Neuronal stem cell (in vitro differentiated cells): ENCODE measurements at regions not wholly inside any gene's neighbourhood (a gene's known extent, or its start where the extent isn't known, plus 50 kb on each side); places are given as distances from the start of the nearest gene placed in this dataset.

Experiments used
- DNase-seq: peaks from one replicate; pipeline ENCODE4 v3.0.0-alpha.2; 2013; ENCODE audit warnings: low spot score
- H2AFZ ChIP-seq: one replicate; pipeline ENCODE4 v1.6.1; 2013; ENCODE audit warnings: mild to moderate bottlenecking, low read length, inconsistent platforms
- H2AK5ac ChIP-seq: 2 replicates; pipeline ENCODE4 v1.6.1; 2013; ENCODE audit warnings: low read depth, mild to moderate bottlenecking, inconsistent platforms, low read length, moderate library complexity, mixed read lengths
- H2BK120ac ChIP-seq: 2 replicates; pipeline ENCODE4 v1.6.1; 2013; ENCODE audit warnings: low read depth, mild to moderate bottlenecking, inconsistent platforms, low read length, moderate library complexity, mixed read lengths
- H2BK12ac ChIP-seq: one replicate; pipeline ENCODE4 v1.6.1; 2013; ENCODE audit warnings: low read length, inconsistent platforms
- H2BK15ac ChIP-seq: 2 replicates; pipeline ENCODE4 v1.6.1; 2013; ENCODE audit warnings: mild to moderate bottlenecking, low read length, inconsistent platforms, mixed read lengths
- H2BK5ac ChIP-seq: one replicate; pipeline ENCODE4 v1.6.1; 2013; ENCODE audit warnings: inconsistent platforms, mild to moderate bottlenecking, low read length, moderate library complexity
- H3K14ac ChIP-seq: one replicate; pipeline ENCODE4 v1.6.1; 2013; ENCODE audit warnings: low read length, inconsistent platforms
- H3K18ac ChIP-seq: 2 replicates; pipeline ENCODE4 v1.6.1; 2013; ENCODE audit warnings: low read length, inconsistent platforms
- H3K23ac ChIP-seq: 2 replicates; pipeline ENCODE4 v1.6.1; 2013; ENCODE audit warnings: low read depth, mild to moderate bottlenecking, mixed read lengths, low read length, inconsistent platforms; ENCODE audit not compliant: poor library complexity
- H3K27ac ChIP-seq: replicated peaks from 3 replicates; pipeline ENCODE4 v1.5.1; 2013; ENCODE audit warnings: low read length, inconsistent platforms
- H3K27me3 ChIP-seq, 3 experiments: 2 replicates each; pipeline ENCODE4 v1.6.1; 2013; ENCODE audit warnings: low read length in 3 of 3, mild to moderate bottlenecking in 2 of 3, inconsistent platforms in 1 of 3, low read depth in 1 of 3, mixed read lengths in 1 of 3, moderate library complexity in 1 of 3; ENCODE audit not compliant: control insufficient read depth in 3 of 3, insufficient read depth in 3 of 3
- H3K36me3 ChIP-seq, 2 donors: replicated peaks in 1 of 2; 2 replicates each; pipeline ENCODE4 v1.6.1; 2013; ENCODE audit warnings: low read length in 2 of 2; ENCODE audit not compliant: control insufficient read depth in 2 of 2, insufficient read depth in 2 of 2
- H3K4ac ChIP-seq: 2 replicates; pipeline ENCODE4 v1.6.1; 2013; ENCODE audit warnings: inconsistent platforms, mild to moderate bottlenecking, low read length, moderate library complexity
- H3K4me1 ChIP-seq, 2 donors: 1 replicate in 1 of 2; 2 replicates in 1 of 2; pipeline ENCODE4 v1.6.1; 2013; ENCODE audit warnings: low read length in 2 of 2, low read depth in 1 of 2; ENCODE audit not compliant: control insufficient read depth in 2 of 2, insufficient read depth in 1 of 2
- H3K4me2 ChIP-seq: one replicate; pipeline ENCODE4 v1.6.1; 2013; ENCODE audit warnings: mild to moderate bottlenecking, low read length, inconsistent platforms; ENCODE audit not compliant: insufficient read depth, poor library complexity, severe bottlenecking
- H3K4me3 ChIP-seq, 2 donors: 2 replicates each; pipeline ENCODE4 v1.5.1; 2013; ENCODE audit warnings: low read length in 2 of 2, mild to moderate bottlenecking in 2 of 2, inconsistent platforms in 1 of 2, moderate library complexity in 1 of 2
- H3K79me1 ChIP-seq: one replicate; pipeline ENCODE4 v1.6.1; 2013; ENCODE audit warnings: low read depth, mild to moderate bottlenecking, inconsistent platforms, low read length, moderate library complexity
- H3K9ac ChIP-seq: one replicate; pipeline ENCODE4 v1.6.1; 2013; ENCODE audit warnings: mild to moderate bottlenecking, low read depth, low read length, inconsistent platforms; ENCODE audit not compliant: poor library complexity
- H3K9me3 ChIP-seq, 2 donors: replicated peaks in 1 of 2; 2 replicates each; pipeline versions ENCODE3 to v1.6.1; 2013; ENCODE audit warnings: low read length in 2 of 2, mild to moderate bottlenecking in 2 of 2, inconsistent platforms in 1 of 2, low read depth in 1 of 2, mixed read lengths in 1 of 2, moderate library complexity in 1 of 2; ENCODE audit not compliant: control insufficient read depth in 2 of 2, insufficient read depth in 1 of 2
- H4K8ac ChIP-seq: one replicate; pipeline ENCODE4 v1.6.1; 2013; ENCODE audit warnings: low read depth, mild to moderate bottlenecking, inconsistent platforms, low read length, moderate library complexity
- H4K91ac ChIP-seq: one replicate; pipeline ENCODE4 v1.6.1; 2013; ENCODE audit warnings: low read length, low read depth, mild to moderate bottlenecking, inconsistent platforms; ENCODE audit not compliant: poor library complexity
- WGBS, 2 donors: extraction: QIAGEN DNeasy Blood & Tissue Kit; methylation state at CpG; one replicate each; pipeline ENCODE4 v1.1.7; 2013; ENCODE audit warnings: missing lambda C conversion rate in 2 of 2, mixed read lengths in 1 of 2; ENCODE audit not compliant: insufficient read length in 2 of 2, insufficient replicate concordance in 1 of 2; ENCODE audit errors: extremely low coverage in 2 of 2; 5-methylcytosine and 5-hydroxymethylcytosine counted together

- no peak overlapping the region for H2BK5ac ChIP-seq
- H3K14ac ChIP-seq, result peak overlapping the region; percentile 57
- no peak for DNase-seq
- no peak overlapping the region for H2BK12ac ChIP-seq
- H3K4me1 ChIP-seq, result peaks cover 0 to 4% of the 10 kb centered on the region in 2 donors
- no peaks in the 10 kb centered on the region for H3K9me3 ChIP-seq
- WGBS, 2 donors, result no CpG with 5 or more reads among the region's 8 CpGs
- no peak overlapping the region for H3K9ac ChIP-seq
- H2BK15ac ChIP-seq, result no peak overlapping the region
- peaks cover 0 to 24% (median 14%) of the 10 kb centered on the region in 3 experiments for H3K27me3 ChIP-seq
- H2AFZ ChIP-seq, result no peak overlapping the region
- no peak overlapping the region for H3K4me3 ChIP-seq
- H4K8ac ChIP-seq, result no peak overlapping the region
- no peak overlapping the region for H2AK5ac ChIP-seq
- H3K79me1 ChIP-seq, result no peaks in the 10 kb centered on the region
- no peak overlapping the region for H4K91ac ChIP-seq
- no peak overlapping the region for H3K4me2 ChIP-seq
- no peak overlapping the region for H3K23ac ChIP-seq
- no peak overlapping the region for H2BK120ac ChIP-seq
- H3K27ac ChIP-seq, result no peak overlapping the region
- H3K36me3 ChIP-seq, result no peaks in the 10 kb centered on the region
- H3K4ac ChIP-seq, result no peak overlapping the region
- peak overlapping the region; percentile 42 for H3K18ac ChIP-seq
These were observed 138.5 kb upstream of the RET start for GRCh38 chr10:42938351-42938750.

GRCh38 chr10:42939237-42939636 is 137.6 kb upstream of the RET start:
- DNase-seq, result no peak
- Histone ChIP-seq H2BK120ac (no peak overlapping the region), H3K4ac (no peak overlapping the region), H2BK15ac (no peak overlapping the region), H2BK5ac (no peak overlapping the region), H3K14ac (no peak overlapping the region), H3K9ac (no peak overlapping the region), H3K36me3 (no peaks in the 10 kb centered on the region), H4K91ac (no peak overlapping the region), H3K18ac (no peak overlapping the region), H3K4me1 (peaks cover 0 to 2% of the 10 kb centered on the region in 2 donors), H3K4me3 (no peak overlapping the region), H3K27me3 (peaks cover 0 to 15% (median 5%) of the 10 kb centered on the region in 3 experiments), H3K9me3 (no peaks in the 10 kb centered on the region), H3K23ac (no peak overlapping the region), H4K8ac (no peak overlapping the region), H3K79me1 (no peaks in the 10 kb centered on the region), H3K27ac (no peak overlapping the region), H3K4me2 (no peak overlapping the region), H2AFZ (no peak overlapping the region), H2AK5ac (no peak overlapping the region), H2BK12ac (no peak overlapping the region)
- WGBS, 2 donors, result no CpG with 5 or more reads among the region's 11 CpGs

- H4K8ac ChIP-seq, result no peak overlapping the region
- DNase-seq, result no peak
- no CpG with 5 or more reads among the region's 15 CpGs for WGBS, 2 donors
These were observed 137.0 kb upstream of the RET start for GRCh38 chr10:42939685-42940366.

GRCh38 chr10:42940487-42941294 is 136.2 kb upstream of the RET start:
- peaks cover 0 to 2% of the 10 kb centered on the region in 2 donors for H3K4me1 ChIP-seq
- H2AK5ac ChIP-seq, result peak overlapping the region; percentile 45
- no peak overlapping the region for H2BK5ac ChIP-seq
- no peak overlapping the region for H3K27ac ChIP-seq
- no peaks in the 10 kb centered on the region for H3K79me1 ChIP-seq
- no peak overlapping the region for H3K14ac ChIP-seq
- no peak overlapping the region for H2BK15ac ChIP-seq
- no peak overlapping the region for H3K4me3 ChIP-seq
- H2BK120ac ChIP-seq, result no peak overlapping the region
- H3K9me3 ChIP-seq, result no peaks in the 10 kb centered on the region
- WGBS, 2 donors, result no CpG with 5 or more reads among the region's 25 CpGs
- H3K18ac ChIP-seq, result peak overlapping the region; percentile 81
- H2AFZ ChIP-seq, result no peak overlapping the region
- no peak overlapping the region for H4K91ac ChIP-seq
- DNase-seq, result no peak
- H3K4ac ChIP-seq, result no peak overlapping the region
- no peak overlapping the region for H3K9ac ChIP-seq
- H4K8ac ChIP-seq, result no peak overlapping the region
- peak overlapping the region; percentile 88 for H2BK12ac ChIP-seq
- H3K4me2 ChIP-seq, result no peak overlapping the region
- no peak overlapping the region for H3K23ac ChIP-seq
- no peaks in the 10 kb centered on the region for H3K36me3 ChIP-seq
- peaks cover 0 to 4% (median 0%) of the 10 kb centered on the region in 3 experiments for H3K27me3 ChIP-seq

More at GRCh38 chr10:42939685-42940366, 137.0 kb upstream of the RET start:
- H3K9me3 ChIP-seq, result no peaks in the 10 kb centered on the region
- no peak overlapping the region for H4K91ac ChIP-seq
- peaks cover 0 to 9% (median 2%) of the 10 kb centered on the region in 3 experiments for H3K27me3 ChIP-seq
- H3K4ac ChIP-seq, result no peak overlapping the region
- no peak overlapping the region for H3K14ac ChIP-seq
- H3K4me2 ChIP-seq, result no peak overlapping the region
- H2AFZ ChIP-seq, result no peak overlapping the region
- no peak overlapping the region for H2BK5ac ChIP-seq
- H3K27ac ChIP-seq, result no peak overlapping the region
- no peaks in the 10 kb centered on the region for H3K36me3 ChIP-seq
- peak overlapping the region; percentile 5 for H3K18ac ChIP-seq
- H3K23ac ChIP-seq, result no peak overlapping the region
- peaks cover 0 to 2% of the 10 kb centered on the region in 2 donors for H3K4me1 ChIP-seq
- H2BK120ac ChIP-seq, result peak overlapping the region; percentile 24
- no peak overlapping the region for H2BK12ac ChIP-seq
- no peaks in the 10 kb centered on the region for H3K79me1 ChIP-seq
- no peak overlapping the region for H3K9ac ChIP-seq
- no peak overlapping the region for H3K4me3 ChIP-seq
- no peak overlapping the region for H2BK15ac ChIP-seq
- peak overlapping the region; percentile 40 for H2AK5ac ChIP-seq
